ENCODE measurements at regions not wholly inside any gene's neighbourhood (a gene's known extent, or its start where the extent isn't known, plus 50 kb on each side); places are given as distances from the start of the nearest gene placed in this dataset.

DNA sequence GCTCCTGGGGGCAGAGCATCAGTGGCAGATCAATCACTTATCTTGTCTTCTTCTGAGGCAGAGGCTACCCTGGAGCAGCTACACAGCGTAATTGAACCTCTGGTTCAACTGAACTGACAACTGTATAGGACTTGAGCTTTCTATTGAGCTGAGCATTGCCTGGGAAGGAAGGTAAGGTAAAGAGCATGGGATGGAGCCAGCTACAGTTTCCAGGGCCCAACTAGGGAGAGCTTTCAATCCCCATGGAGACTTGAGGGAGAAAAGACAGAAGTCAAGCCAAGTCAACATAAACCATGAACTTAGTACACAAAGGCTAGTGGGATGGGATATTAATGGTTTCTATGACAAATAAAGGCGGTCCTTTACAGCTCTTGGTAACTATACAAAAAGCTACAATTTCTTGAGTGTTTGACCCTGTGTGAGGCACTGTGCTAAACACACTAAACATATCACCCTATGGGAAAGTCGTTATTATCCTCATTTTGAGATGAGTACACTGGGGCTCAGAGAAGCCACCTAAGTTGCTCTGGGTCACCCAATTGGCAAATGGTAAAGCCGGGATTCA, 140.7 kb upstream of the SLC22A23 start (continued):
- TF ChIP-seq, protein P1, sequence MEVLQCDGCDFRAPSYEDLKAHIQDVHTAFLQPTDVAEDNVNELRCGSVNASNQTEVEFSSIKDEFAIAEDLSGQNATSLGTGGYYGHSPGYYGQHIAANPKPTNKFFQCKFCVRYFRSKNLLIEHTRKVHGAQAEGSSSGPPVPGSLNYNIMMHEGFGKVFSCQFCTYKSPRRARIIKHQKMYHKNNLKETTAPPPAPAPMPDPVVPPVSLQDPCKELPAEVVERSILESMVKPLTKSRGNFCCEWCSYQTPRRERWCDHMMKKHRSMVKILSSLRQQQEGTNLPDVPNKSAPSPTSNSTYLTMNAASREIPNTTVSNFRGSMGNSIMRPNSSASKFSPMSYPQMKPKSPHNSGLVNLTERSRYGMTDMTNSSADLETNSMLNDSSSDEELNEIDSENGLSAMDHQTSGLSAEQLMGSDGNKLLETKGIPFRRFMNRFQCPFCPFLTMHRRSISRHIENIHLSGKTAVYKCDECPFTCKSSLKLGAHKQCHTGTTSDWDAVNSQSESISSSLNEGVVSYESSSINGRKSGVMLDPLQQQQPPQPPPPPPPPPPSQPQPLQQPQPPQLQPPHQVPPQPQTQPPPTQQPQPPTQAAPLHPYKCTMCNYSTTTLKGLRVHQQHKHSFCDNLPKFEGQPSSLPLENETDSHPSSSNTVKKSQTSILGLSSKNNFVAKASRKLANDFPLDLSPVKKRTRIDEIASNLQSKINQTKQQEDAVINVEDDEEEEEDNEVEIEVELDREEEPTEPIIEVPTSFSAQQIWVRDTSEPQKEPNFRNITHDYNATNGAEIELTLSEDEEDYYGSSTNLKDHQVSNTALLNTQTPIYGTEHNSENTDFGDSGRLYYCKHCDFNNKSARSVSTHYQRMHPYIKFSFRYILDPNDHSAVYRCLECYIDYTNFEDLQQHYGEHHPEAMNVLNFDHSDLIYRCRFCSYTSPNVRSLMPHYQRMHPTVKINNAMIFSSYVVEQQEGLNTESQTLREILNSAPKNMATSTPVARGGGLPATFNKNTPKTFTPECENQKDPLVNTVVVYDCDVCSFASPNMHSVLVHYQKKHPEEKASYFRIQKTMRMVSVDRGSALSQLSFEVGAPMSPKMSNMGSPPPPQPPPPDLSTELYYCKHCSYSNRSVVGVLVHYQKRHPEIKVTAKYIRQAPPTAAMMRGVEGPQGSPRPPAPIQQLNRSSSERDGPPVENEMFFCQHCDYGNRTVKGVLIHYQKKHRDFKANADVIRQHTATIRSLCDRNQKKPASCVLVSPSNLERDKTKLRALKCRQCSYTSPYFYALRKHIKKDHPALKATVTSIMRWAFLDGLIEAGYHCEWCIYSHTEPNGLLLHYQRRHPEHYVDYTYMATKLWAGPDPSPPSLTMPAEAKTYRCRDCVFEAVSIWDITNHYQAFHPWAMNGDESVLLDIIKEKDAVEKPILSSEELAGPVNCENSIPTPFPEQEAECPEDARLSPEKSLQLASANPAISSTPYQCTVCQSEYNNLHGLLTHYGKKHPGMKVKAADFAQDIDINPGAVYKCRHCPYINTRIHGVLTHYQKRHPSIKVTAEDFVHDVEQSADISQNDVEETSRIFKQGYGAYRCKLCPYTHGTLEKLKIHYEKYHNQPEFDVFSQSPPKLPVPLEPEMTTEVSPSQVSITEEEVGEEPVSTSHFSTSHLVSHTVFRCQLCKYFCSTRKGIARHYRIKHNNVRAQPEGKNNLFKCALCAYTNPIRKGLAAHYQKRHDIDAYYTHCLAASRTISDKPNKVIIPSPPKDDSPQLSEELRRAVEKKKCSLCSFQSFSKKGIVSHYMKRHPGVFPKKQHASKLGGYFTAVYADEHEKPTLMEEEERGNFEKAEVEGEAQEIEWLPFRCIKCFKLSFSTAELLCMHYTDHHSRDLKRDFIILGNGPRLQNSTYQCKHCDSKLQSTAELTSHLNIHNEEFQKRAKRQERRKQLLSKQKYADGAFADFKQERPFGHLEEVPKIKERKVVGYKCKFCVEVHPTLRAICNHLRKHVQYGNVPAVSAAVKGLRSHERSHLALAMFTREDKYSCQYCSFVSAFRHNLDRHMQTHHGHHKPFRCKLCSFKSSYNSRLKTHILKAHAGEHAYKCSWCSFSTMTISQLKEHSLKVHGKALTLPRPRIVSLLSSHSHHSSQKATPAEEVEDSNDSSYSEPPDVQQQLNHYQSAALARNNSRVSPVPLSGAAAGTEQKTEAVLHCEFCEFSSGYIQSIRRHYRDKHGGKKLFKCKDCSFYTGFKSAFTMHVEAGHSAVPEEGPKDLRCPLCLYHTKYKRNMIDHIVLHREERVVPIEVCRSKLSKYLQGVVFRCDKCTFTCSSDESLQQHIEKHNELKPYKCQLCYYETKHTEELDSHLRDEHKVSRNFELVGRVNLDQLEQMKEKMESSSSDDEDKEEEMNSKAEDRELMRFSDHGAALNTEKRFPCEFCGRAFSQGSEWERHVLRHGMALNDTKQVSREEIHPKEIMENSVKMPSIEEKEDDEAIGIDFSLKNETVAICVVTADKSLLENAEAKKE (CRISPR knock-in tag; IDR thresholded peaks at IDR 0.05) = no peak

GRCh38 chr6:3596766-3597165, 139.9 kb upstream of the SLC22A23 start:
- TF ChIP-seq STAT1 (IDR thresholded peaks at IDR 0.05; ENCODE audit: unreplicated experiment) = no peak
- TF ChIP-seq ETS1 (IDR thresholded peaks at IDR 0.05) = no peak
- no peak for TF ChIP-seq ZNF114 (CRISPR knock-in tag; IDR thresholded peaks at IDR 0.05)
- TF ChIP-seq EZH2phosphoT487 (IDR thresholded peaks at IDR 0.05; ENCODE audit: unreplicated experiment) = no peak
- Mint-ChIP-seq H3K27me3 (ENCODE audit: insufficient read depth, low read depth, poor library complexity) (no peaks in the 10 kb centered on the region), H3K36me3 (ENCODE audit: low read depth) (no peaks in the 10 kb centered on the region), H3K27ac (no peak overlapping the region), H3K4me1 (no peaks in the 10 kb centered on the region), H3K4me3 (no peak overlapping the region), H3K9me3 (peaks cover 5% of the 10 kb centered on the region; the same call in 1 of the 3 replicates)
- H3K79me2 ChIP-seq (replicated peaks; ENCODE audit: insufficient read depth) = no peaks in the 10 kb centered on the region
- ATAC-seq (no peak), DNase-seq (ENCODE audit: low spot score) (no peak)
- no peaks in the 10 kb centered on the region for H3K9me2 ChIP-seq (ENCODE audit: insufficient read depth)
- H4K20me1 ChIP-seq (replicated peaks; ENCODE audit: insufficient read depth) = no peaks in the 10 kb centered on the region
- H3K27ac ChIP-seq (ENCODE audit: low read depth) = no peak overlapping the region
- H3K27me3 ChIP-seq (ENCODE audit: insufficient read depth) = no peaks in the 10 kb centered on the region
- no peak overlapping the region for H3K4me2 ChIP-seq
- no peak overlapping the region for H2AFZ ChIP-seq
- no peaks in the 10 kb centered on the region for H3K4me1 ChIP-seq (ENCODE audit: insufficient read depth)
- no peaks in the 10 kb centered on the region for H3F3A ChIP-seq (replicated peaks; ENCODE audit: low read depth)
- no peaks in the 10 kb centered on the region for H3K36me3 ChIP-seq (ENCODE audit: insufficient read depth)
- no peak overlapping the region for H3K4me3 ChIP-seq
